PFSK-1 (cell line): ENCODE measurements at regions not wholly inside any gene's neighbourhood (a gene's known extent, or its start where the extent isn't known, plus 50 kb on each side); places are given as distances from the start of the nearest gene placed in this dataset.

Source experiments
- FOXP2 ChIP-seq: optimal IDR thresholded peaks from 2 replicates; pipeline ENCODE3; 2011; ENCODE audit warnings: borderline replicate concordance, control low read depth, inconsistent platforms; ENCODE audit not compliant: insufficient read depth; ENCODE audit errors: extremely low read length, extremely low read depth
- POLR2AphosphoS5 ChIP-seq: IDR thresholded peaks from 2 replicates; pipeline ENCODE4 v1.6.1; 2012; ENCODE audit warnings: low read depth, mild to moderate bottlenecking, control low read depth, low read length, moderate library complexity
- SIN3A ChIP-seq: IDR thresholded peaks from 2 replicates; pipeline ENCODE4 v1.6.1; 2012; ENCODE audit warnings: mild to moderate bottlenecking, low read length, moderate library complexity, borderline replicate concordance; ENCODE audit not compliant: insufficient read depth
- TAF1 ChIP-seq: IDR thresholded peaks from 2 replicates; pipeline ENCODE4 v1.6.1; 2012; ENCODE audit warnings: low read length, control low read depth, borderline replicate concordance; ENCODE audit not compliant: insufficient read depth
- TF ChIP-seq, protein P1 (sequence below), 2 experiments: IDR thresholded peaks; 2 replicates each; pipeline versions ENCODE4 v1.6.1 to v1.8.0; 2011 to 2012; ENCODE audit warnings: low read depth in 2 of 2, low read length in 2 of 2, control low read depth in 1 of 2, inconsistent platforms in 1 of 2, mild to moderate bottlenecking in 1 of 2, moderate library complexity in 1 of 2; ENCODE audit not compliant: insufficient read depth in 1 of 2

DNA sequence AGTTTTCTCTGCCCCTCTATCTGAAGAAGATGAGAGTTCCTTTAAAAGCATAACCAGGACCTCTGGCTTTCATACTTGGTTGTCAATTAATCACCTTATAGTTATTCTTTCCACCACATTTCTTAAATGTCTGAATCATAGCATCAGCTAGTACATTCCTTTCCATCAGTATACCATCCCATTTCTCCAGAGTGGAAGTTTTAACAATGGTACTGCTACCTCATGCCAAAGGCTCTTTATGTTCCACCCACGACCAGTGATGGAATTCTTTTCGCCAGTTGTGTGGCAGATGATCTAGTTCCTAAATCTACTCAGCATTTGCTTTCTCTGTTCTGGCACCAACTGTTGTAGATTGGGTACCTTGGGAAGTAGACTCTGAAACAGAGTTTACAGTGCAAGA is 379.8 kb downstream of the ZNF674 start:
- TF ChIP-seq POLR2AphosphoS5 (no peak), SIN3A (no peak), TAF1 (no peak), FOXP2 (no peak)
- TF ChIP-seq, protein P1, sequence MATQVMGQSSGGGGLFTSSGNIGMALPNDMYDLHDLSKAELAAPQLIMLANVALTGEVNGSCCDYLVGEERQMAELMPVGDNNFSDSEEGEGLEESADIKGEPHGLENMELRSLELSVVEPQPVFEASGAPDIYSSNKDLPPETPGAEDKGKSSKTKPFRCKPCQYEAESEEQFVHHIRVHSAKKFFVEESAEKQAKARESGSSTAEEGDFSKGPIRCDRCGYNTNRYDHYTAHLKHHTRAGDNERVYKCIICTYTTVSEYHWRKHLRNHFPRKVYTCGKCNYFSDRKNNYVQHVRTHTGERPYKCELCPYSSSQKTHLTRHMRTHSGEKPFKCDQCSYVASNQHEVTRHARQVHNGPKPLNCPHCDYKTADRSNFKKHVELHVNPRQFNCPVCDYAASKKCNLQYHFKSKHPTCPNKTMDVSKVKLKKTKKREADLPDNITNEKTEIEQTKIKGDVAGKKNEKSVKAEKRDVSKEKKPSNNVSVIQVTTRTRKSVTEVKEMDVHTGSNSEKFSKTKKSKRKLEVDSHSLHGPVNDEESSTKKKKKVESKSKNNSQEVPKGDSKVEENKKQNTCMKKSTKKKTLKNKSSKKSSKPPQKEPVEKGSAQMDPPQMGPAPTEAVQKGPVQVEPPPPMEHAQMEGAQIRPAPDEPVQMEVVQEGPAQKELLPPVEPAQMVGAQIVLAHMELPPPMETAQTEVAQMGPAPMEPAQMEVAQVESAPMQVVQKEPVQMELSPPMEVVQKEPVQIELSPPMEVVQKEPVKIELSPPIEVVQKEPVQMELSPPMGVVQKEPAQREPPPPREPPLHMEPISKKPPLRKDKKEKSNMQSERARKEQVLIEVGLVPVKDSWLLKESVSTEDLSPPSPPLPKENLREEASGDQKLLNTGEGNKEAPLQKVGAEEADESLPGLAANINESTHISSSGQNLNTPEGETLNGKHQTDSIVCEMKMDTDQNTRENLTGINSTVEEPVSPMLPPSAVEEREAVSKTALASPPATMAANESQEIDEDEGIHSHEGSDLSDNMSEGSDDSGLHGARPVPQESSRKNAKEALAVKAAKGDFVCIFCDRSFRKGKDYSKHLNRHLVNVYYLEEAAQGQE (IDR thresholded peaks at IDR 0.05; ENCODE audit: insufficient read depth in 1 of 2, low read depth in 2 of 2, low read length in 2 of 2) = no peak

DNA sequence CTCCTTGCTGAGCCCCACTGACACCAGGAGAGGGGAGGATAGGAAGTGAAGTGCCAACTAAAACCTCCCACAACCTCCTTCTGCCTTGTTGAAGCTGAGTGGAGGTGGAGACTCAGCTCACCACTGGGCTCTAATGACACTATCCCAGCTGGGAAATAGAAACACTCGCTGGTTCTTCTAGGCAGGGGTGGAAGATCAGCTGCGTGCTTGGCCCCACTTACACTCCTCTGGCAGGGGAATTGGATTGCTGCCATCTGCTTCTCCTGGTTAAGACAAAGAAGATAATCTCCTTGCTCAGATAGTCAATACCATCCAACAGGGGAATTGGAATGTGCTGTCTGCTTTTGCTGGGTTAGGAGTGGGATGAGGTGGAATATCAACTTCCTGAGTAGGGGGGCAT is 392.5 kb downstream of the ZNF674 start:
- no peak for TF ChIP-seq TAF1
- TF ChIP-seq POLR2AphosphoS5 = no peak
- no peak for TF ChIP-seq SIN3A
- TF ChIP-seq FOXP2 = no peak
- TF ChIP-seq, protein P1 (IDR thresholded peaks at IDR 0.05; ENCODE audit: insufficient read depth in 1 of 2, low read depth in 2 of 2, low read length in 2 of 2) = no peak

DNA sequence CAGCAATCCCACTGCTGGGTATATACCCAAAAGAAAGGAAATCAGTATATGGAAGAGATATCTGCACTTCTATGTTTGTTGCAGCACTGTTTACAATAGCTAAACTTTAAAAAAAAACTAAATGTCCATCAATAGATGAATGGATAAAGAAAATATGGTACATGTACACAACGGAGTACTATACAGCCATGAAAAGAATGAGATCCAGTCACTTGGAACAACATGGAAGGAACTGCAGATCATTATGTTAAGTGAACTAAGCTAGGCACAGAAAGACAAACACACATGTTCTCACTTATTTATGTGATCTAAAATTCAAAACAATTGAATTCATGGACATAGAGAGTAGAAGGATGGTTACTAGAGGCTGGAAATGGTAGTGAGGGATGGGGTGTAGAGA is 400.7 kb downstream of the ZNF674 start:
- no peak for TF ChIP-seq FOXP2
- TF ChIP-seq SIN3A = no peak
- TF ChIP-seq TAF1 = no peak
- no peak for TF ChIP-seq POLR2AphosphoS5
- TF ChIP-seq, protein P1 (IDR thresholded peaks at IDR 0.05; ENCODE audit: insufficient read depth in 1 of 2, low read depth in 2 of 2, low read length in 2 of 2) = no peak

DNA sequence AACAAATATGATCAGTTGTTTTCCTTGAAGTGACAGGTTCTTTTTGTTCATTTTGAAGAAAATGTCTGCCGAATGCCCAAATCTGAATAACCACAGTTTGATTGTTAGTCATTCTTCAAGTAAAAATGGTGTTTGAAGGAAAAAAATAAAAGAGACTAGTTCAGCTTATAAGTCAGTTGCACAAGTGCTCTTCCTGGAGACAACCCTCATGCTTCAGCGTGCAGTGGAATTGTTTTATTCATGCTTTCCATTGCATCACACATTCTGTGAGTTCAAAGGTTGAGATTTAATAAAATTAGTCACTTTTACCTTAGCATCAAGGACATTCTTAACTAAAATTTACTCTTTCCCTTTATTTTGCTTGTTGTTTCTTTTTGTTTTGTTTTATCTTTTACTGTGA is 404.9 kb downstream of the ZNF674 start:
- TF ChIP-seq, protein P1 (IDR thresholded peaks at IDR 0.05; ENCODE audit: insufficient read depth in 1 of 2, low read depth in 2 of 2, low read length in 2 of 2) = no peak
- TF ChIP-seq SIN3A = no peak
- no peak for TF ChIP-seq POLR2AphosphoS5
- TF ChIP-seq FOXP2 = no peak
- no peak for TF ChIP-seq TAF1

DNA sequence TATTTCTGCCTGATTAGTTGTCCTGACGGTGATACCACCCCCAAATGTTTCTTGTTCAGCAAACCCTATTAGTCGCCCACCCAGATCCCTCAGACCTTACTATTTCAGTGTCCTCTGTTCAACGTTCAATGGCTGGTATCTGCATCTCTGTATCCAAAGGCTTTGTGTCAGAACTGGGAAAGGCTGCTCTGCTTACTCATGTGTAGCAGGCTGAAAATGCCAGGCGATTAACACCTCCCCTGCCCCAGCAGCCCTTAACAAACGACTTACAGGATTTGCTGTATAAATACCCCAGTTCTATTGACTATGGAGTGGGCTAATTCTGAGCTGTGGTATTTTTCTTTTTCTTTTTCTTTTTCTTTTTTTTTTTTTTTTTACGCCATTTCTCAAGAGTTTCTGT is 415.0 kb downstream of the ZNF674 start:
- TF ChIP-seq TAF1 (no peak), FOXP2 (no peak), POLR2AphosphoS5 (no peak), SIN3A (no peak)
- TF ChIP-seq, protein P1 (IDR thresholded peaks at IDR 0.05; ENCODE audit: insufficient read depth in 1 of 2, low read depth in 2 of 2, low read length in 2 of 2) = no peak
